ENCODE measurements at regions not wholly inside any gene's neighbourhood (a gene's known extent, or its start where the extent isn't known, plus 50 kb on each side); places are given as distances from the start of the nearest gene placed in this dataset.

GRCh38 chr15:81434851-81435250 lies 60.8 kb upstream of the TMC3 start (continued):
- TF ChIP-seq ETS1 (IDR thresholded peaks at IDR 0.05) (no peak), POLR2AphosphoS5 (IDR thresholded peaks at IDR 0.05; ENCODE audit: low read depth) (no peak), CREB1 (CRISPR knock-in tag; IDR thresholded peaks at IDR 0.05; ENCODE audit: low read depth) (no peak), CTCF (conservative IDR thresholded peaks at IDR 0.05; ENCODE audit: low read depth in 2 of 2) (no peak), STAT1 (IDR thresholded peaks at IDR 0.05; ENCODE audit: unreplicated experiment) (no peak), NANOG (IDR thresholded peaks at IDR 0.05; ENCODE audit: borderline replicate concordance) (no peak), ZNF114 (CRISPR knock-in tag; IDR thresholded peaks at IDR 0.05) (no peak), REST (IDR thresholded peaks at IDR 0.05; ENCODE audit: unreplicated experiment) (no peak), ZNF331 (CRISPR knock-in tag; IDR thresholded peaks at IDR 0.05; ENCODE audit: low read depth) (no peak), EZH2phosphoT487 (IDR thresholded peaks at IDR 0.05; ENCODE audit: unreplicated experiment) (no peak)

GRCh38 chr15:81433462-81433861 lies 59.4 kb upstream of the TMC3 start:
- ATAC-seq (no peak), DNase-seq (ENCODE audit: low spot score) (no peak)
- Histone ChIP-seq H3K36me3 (ENCODE audit: insufficient read depth) (no peaks in the 10 kb centered on the region), H3K27me3 (ENCODE audit: insufficient read depth) (no peaks in the 10 kb centered on the region), H3K4me2 (no peak overlapping the region), H3F3A (replicated peaks; ENCODE audit: low read depth) (no peaks in the 10 kb centered on the region), H3K4me3 (no peak overlapping the region), H2AFZ (no peak overlapping the region), H3K27ac (ENCODE audit: low read depth) (no peak overlapping the region), H3K79me2 (replicated peaks; ENCODE audit: insufficient read depth) (no peaks in the 10 kb centered on the region), H3K9me2 (ENCODE audit: insufficient read depth) (no peaks in the 10 kb centered on the region), H3K4me1 (ENCODE audit: insufficient read depth) (no peaks in the 10 kb centered on the region), H4K20me1 (replicated peaks; ENCODE audit: insufficient read depth) (no peaks in the 10 kb centered on the region)
- Mint-ChIP-seq H3K27me3 (ENCODE audit: insufficient read depth, low read depth, poor library complexity) (no peaks in the 10 kb centered on the region), H3K36me3 (ENCODE audit: low read depth) (no peaks in the 10 kb centered on the region), H3K4me1 (no peaks in the 10 kb centered on the region), H3K9me3 (no peaks in the 10 kb centered on the region; the same call in 2 of the 3 replicates), H3K27ac (no peak overlapping the region), H3K4me3 (no peak overlapping the region)
- TF ChIP-seq ETS1 (IDR thresholded peaks at IDR 0.05): no peak
- no peak for TF ChIP-seq STAT1 (IDR thresholded peaks at IDR 0.05; ENCODE audit: unreplicated experiment)
- TF ChIP-seq JUNB (IDR thresholded peaks at IDR 0.05; ENCODE audit: unreplicated experiment): no peak
- TF ChIP-seq REST (IDR thresholded peaks at IDR 0.05; ENCODE audit: unreplicated experiment): no peak

Data from GM23338 (cell line).